ENCODE measurements at regions not wholly inside any gene's neighbourhood (a gene's known extent, or its start where the extent isn't known, plus 50 kb on each side); places are given as distances from the start of the nearest gene placed in this dataset.

DNA sequence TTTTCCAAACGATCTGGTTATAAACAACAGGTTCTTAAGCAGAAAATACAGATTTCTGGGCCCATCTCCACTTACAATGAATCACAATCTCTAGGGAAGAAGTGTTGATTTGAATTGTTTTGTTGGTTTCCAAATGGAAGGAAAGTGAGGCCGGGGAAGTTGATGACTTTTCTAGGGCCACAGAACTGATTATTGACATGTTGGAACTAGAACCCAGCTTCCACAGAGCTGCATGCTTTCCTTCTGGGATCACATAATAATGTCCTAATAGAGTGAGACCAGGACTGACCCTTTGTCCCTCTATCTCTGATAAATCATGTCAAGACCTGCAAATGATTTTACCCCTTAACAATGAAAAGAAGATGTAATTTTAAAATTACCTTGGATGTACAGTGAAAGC lies 332.2 kb downstream of the OSR1 start:
- H3K27ac ChIP-seq (ENCODE audit: low read depth, low read length) = no peak overlapping the region
- no peaks in the 10 kb centered on the region for H3K4me1 ChIP-seq (ENCODE audit: control insufficient read depth, low read length)
- H3F3A ChIP-seq (ENCODE audit: control insufficient read depth, insufficient read depth) = no peaks in the 10 kb centered on the region
- no peaks in the 10 kb centered on the region for H3K9me3 ChIP-seq (ENCODE audit: control insufficient read depth, insufficient read depth, low read length)
- H3K4me3 ChIP-seq (ENCODE audit: low read length) = no peak overlapping the region
- H3K27me3 ChIP-seq (ENCODE audit: control insufficient read depth, low read length) = no peaks in the 10 kb centered on the region
- no peaks in the 10 kb centered on the region for H3K79me2 ChIP-seq (ENCODE audit: control insufficient read depth, low read length)
- H3K4me2 ChIP-seq (ENCODE audit: low read length) = no peak overlapping the region
- TF ChIP-seq, protein P1, sequence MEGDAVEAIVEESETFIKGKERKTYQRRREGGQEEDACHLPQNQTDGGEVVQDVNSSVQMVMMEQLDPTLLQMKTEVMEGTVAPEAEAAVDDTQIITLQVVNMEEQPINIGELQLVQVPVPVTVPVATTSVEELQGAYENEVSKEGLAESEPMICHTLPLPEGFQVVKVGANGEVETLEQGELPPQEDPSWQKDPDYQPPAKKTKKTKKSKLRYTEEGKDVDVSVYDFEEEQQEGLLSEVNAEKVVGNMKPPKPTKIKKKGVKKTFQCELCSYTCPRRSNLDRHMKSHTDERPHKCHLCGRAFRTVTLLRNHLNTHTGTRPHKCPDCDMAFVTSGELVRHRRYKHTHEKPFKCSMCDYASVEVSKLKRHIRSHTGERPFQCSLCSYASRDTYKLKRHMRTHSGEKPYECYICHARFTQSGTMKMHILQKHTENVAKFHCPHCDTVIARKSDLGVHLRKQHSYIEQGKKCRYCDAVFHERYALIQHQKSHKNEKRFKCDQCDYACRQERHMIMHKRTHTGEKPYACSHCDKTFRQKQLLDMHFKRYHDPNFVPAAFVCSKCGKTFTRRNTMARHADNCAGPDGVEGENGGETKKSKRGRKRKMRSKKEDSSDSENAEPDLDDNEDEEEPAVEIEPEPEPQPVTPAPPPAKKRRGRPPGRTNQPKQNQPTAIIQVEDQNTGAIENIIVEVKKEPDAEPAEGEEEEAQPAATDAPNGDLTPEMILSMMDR (IDR thresholded peaks at IDR 0.05; ENCODE audit: low read depth, low read length, poor library complexity, severe bottlenecking) = no peak
- no peak for TF ChIP-seq EZH2phosphoT487 (IDR thresholded peaks at IDR 0.05; ENCODE audit: borderline replicate concordance, low read length)
- no peaks in the 10 kb centered on the region for H3K9me2 ChIP-seq (replicated peaks; ENCODE audit: control insufficient read depth, low read length)
- no peaks in the 10 kb centered on the region for H3K36me3 ChIP-seq (ENCODE audit: control insufficient read depth, low read length)
- H4K20me1 ChIP-seq (ENCODE audit: control insufficient read depth, insufficient read depth, low read depth, low read length) = no peaks in the 10 kb centered on the region

DNA sequence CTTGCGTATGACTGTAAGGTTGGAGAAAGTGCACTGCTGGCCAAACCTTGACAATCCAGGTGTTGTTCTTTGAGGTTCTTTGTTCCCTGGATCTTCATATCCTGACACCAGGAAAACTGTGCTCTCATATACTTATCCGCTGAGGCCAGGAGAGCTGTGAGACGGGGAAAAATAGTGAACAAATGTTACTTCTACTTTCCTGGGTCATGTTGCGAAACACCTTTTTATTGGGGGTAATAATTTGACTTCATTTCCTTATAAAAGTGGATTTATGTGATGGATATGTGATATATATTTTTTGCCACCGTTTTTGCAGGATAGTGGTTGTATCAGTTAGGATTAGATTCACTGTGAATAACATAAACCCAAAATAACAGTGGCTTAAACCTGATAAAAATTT lies 336.1 kb downstream of the OSR1 start:
- Histone ChIP-seq H4K20me1 (ENCODE audit: control insufficient read depth, insufficient read depth, low read depth, low read length) (no peaks in the 10 kb centered on the region), H3K9me2 (replicated peaks; ENCODE audit: control insufficient read depth, low read length) (no peaks in the 10 kb centered on the region), H3K27ac (ENCODE audit: low read depth, low read length) (no peak overlapping the region), H3K4me2 (ENCODE audit: low read length) (no peak overlapping the region), H3K27me3 (ENCODE audit: control insufficient read depth, low read length) (no peaks in the 10 kb centered on the region), H3K36me3 (ENCODE audit: control insufficient read depth, low read length) (no peaks in the 10 kb centered on the region), H3F3A (ENCODE audit: control insufficient read depth, insufficient read depth) (no peaks in the 10 kb centered on the region), H3K9me3 (ENCODE audit: control insufficient read depth, insufficient read depth, low read length) (no peaks in the 10 kb centered on the region), H3K4me1 (ENCODE audit: control insufficient read depth, low read length) (no peaks in the 10 kb centered on the region), H3K79me2 (ENCODE audit: control insufficient read depth, low read length) (no peaks in the 10 kb centered on the region), H3K4me3 (ENCODE audit: low read length) (no peak overlapping the region)
- TF ChIP-seq, protein P1 (IDR thresholded peaks at IDR 0.05; ENCODE audit: low read depth, low read length, poor library complexity, severe bottlenecking) = no peak
- TF ChIP-seq EZH2phosphoT487 (IDR thresholded peaks at IDR 0.05; ENCODE audit: borderline replicate concordance, low read length) = no peak

DNA sequence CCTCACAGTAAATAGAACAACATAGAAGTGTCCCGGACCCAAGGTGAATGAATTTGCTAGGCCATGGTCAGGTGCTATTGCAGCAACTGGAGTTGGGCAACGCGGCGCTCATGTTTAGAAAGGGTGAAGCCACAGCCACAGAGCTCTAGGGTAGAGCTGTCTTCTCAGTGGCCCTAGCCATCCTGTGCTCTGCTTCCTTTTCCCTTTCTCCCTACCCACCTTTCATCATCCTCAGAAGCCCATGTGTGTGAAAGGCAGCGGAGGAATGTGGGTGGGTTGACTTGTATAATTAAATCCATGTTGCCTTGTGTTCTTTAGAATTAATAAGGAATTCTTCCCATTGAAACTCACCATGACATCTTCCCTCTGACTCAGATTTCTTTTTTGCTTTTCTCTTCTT lies 336.7 kb downstream of the OSR1 start:
- H3K27ac ChIP-seq (ENCODE audit: low read depth, low read length) = no peak overlapping the region
- H3K79me2 ChIP-seq (ENCODE audit: control insufficient read depth, low read length) = no peaks in the 10 kb centered on the region
- no peak overlapping the region for H3K4me3 ChIP-seq (ENCODE audit: low read length)
- no peaks in the 10 kb centered on the region for H3K9me3 ChIP-seq (ENCODE audit: control insufficient read depth, insufficient read depth, low read length)
- TF ChIP-seq EZH2phosphoT487 (IDR thresholded peaks at IDR 0.05; ENCODE audit: borderline replicate concordance, low read length) = no peak
- TF ChIP-seq, protein P1 (IDR thresholded peaks at IDR 0.05; ENCODE audit: low read depth, low read length, poor library complexity, severe bottlenecking) = no peak
- no peaks in the 10 kb centered on the region for H4K20me1 ChIP-seq (ENCODE audit: control insufficient read depth, insufficient read depth, low read depth, low read length)
- H3K36me3 ChIP-seq (ENCODE audit: control insufficient read depth, low read length) = no peaks in the 10 kb centered on the region
- H3K27me3 ChIP-seq (ENCODE audit: control insufficient read depth, low read length) = no peaks in the 10 kb centered on the region
- H3K4me2 ChIP-seq (ENCODE audit: low read length) = no peak overlapping the region
- no peaks in the 10 kb centered on the region for H3F3A ChIP-seq (ENCODE audit: control insufficient read depth, insufficient read depth)
- no peaks in the 10 kb centered on the region for H3K9me2 ChIP-seq (replicated peaks; ENCODE audit: control insufficient read depth, low read length)
- no peaks in the 10 kb centered on the region for H3K4me1 ChIP-seq (ENCODE audit: control insufficient read depth, low read length)

DNA sequence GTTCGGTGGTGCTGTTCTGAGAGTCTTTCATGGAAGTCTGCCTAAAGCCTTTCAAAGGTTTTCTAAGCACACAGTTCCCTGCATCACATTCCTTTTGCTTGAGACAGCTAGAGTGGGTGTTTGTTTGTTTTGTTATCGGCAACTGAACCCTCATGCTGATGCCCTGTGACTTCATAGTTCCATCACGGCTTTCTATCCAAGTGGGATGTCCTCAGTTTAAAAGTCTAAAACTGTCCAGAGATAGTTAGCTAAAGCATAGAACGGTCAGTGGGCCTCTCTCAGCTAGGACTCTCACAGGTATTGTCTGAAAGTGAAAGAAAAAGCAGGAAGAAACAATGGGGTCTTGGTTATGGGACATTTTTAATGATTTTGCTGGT lies 337.3 kb downstream of the OSR1 start:
- no peaks in the 10 kb centered on the region for H3K36me3 ChIP-seq (ENCODE audit: control insufficient read depth, low read length)
- no peak overlapping the region for H3K4me3 ChIP-seq (ENCODE audit: low read length)
- TF ChIP-seq EZH2phosphoT487 (IDR thresholded peaks at IDR 0.05; ENCODE audit: borderline replicate concordance, low read length) = no peak
- TF ChIP-seq, protein P1 (IDR thresholded peaks at IDR 0.05; ENCODE audit: low read depth, low read length, poor library complexity, severe bottlenecking) = no peak
- no peaks in the 10 kb centered on the region for H3K79me2 ChIP-seq (ENCODE audit: control insufficient read depth, low read length)
- H4K20me1 ChIP-seq (ENCODE audit: control insufficient read depth, insufficient read depth, low read depth, low read length) = no peaks in the 10 kb centered on the region
- H3K4me1 ChIP-seq (ENCODE audit: control insufficient read depth, low read length) = no peaks in the 10 kb centered on the region
- no peaks in the 10 kb centered on the region for H3K9me3 ChIP-seq (ENCODE audit: control insufficient read depth, insufficient read depth, low read length)
- no peaks in the 10 kb centered on the region for H3F3A ChIP-seq (ENCODE audit: control insufficient read depth, insufficient read depth)
- no peak overlapping the region for H3K27ac ChIP-seq (ENCODE audit: low read depth, low read length)
- H3K9me2 ChIP-seq (replicated peaks; ENCODE audit: control insufficient read depth, low read length) = no peaks in the 10 kb centered on the region
- H3K4me2 ChIP-seq (ENCODE audit: low read length) = no peak overlapping the region
- no peaks in the 10 kb centered on the region for H3K27me3 ChIP-seq (ENCODE audit: control insufficient read depth, low read length)

Data from DOHH2 (cell line).